HG02970 (cell line): ENCODE measurements at regions not wholly inside any gene's neighbourhood (a gene's known extent, or its start where the extent isn't known, plus 50 kb on each side); places are given as distances from the start of the nearest gene placed in this dataset.
A peak's percentile ranks its signal among the peaks of the same experiment; 100 is the strongest.
"Not testable (repeated sequence)": the region's sequence is repeated elsewhere in the genome, so short reads cannot be mapped to it uniquely, and the experiment has no call there.

Experiments used
- ATAC-seq: cut with Tn5 transposase; IDR thresholded peaks from one replicate; pipeline ENCODE4 v1.9.1; 2021; ENCODE audit warnings: mild to moderate bottlenecking, moderate library complexity, moderate number of reproducible peaks; ENCODE audit not compliant: unreplicated experiment, low FRiP score

GRCh38 chr12:94916663-94917062 is 86.8 kb downstream of the NDUFA12 start:
- ATAC-seq = no peak

GRCh38 chr12:94909663-94910062 is 93.8 kb downstream of the NDUFA12 start:
- ATAC-seq = no peak

- not testable (repeated sequence) for ATAC-seq
Observed at GRCh38 chr12:94905749-94906148, 97.7 kb downstream of the NDUFA12 start.

GRCh38 chr12:94900496-94900895 is 103.0 kb downstream of the NDUFA12 start:
- no peak for ATAC-seq

- no peak for ATAC-seq
Observed at GRCh38 chr12:94898388-94898787, 105.1 kb downstream of the NDUFA12 start.

GRCh38 chr12:94892544-94893267 is 110.8 kb downstream of the NDUFA12 start:
- ATAC-seq = no peak

GRCh38 chr12:94889445-94890210 is 113.9 kb downstream of the NDUFA12 start:
- no peak for ATAC-seq

GRCh38 chr12:94879542-94879941 is 124.0 kb downstream of the NDUFA12 start:
- no peak for ATAC-seq

- no peak for ATAC-seq
Observed at GRCh38 chr12:94875525-94875924, 128.0 kb downstream of the NDUFA12 start.

GRCh38 chr12:94874518-94875302 is 128.8 kb downstream of the NDUFA12 start:
- no peak for ATAC-seq

GRCh38 chr12:94873734-94874517 is 129.6 kb downstream of the NDUFA12 start:
- ATAC-seq = peak; percentile 73

GRCh38 chr12:94872971-94873733 is 130.3 kb downstream of the NDUFA12 start:
- ATAC-seq = peak; percentile 18

GRCh38 chr12:94872671-94872970 is 130.9 kb downstream of the NDUFA12 start:
- ATAC-seq = no peak

GRCh38 chr12:94872007-94872653 is 131.4 kb downstream of the NDUFA12 start:
- no peak for ATAC-seq

- ATAC-seq = no peak
Observed at GRCh38 chr12:94870511-94870910, 133.0 kb downstream of the NDUFA12 start.

GRCh38 chr12:94868161-94868560 is 135.3 kb downstream of the NDUFA12 start:
- no peak for ATAC-seq

GRCh38 chr12:94867066-94867855 is 136.2 kb downstream of the NDUFA12 start:
- no peak for ATAC-seq

- ATAC-seq = no peak
Observed at GRCh38 chr12:94864987-94865386, 138.5 kb downstream of the NDUFA12 start.
